Stimulated activated CD8-positive, alpha-beta memory T cell treated with anti-CD3 and anti-CD28 coated beads, Interleukin-15, amount 100 ng/mL, for 4 hours (primary cell): ENCODE measurements at regions not wholly inside any gene's neighbourhood (a gene's known extent, or its start where the extent isn't known, plus 50 kb on each side); places are given as distances from the start of the nearest gene placed in this dataset.

Source experiments
- DNase-seq, 2 donors: peaks; one replicate each; pipeline ENCODE4 v3.0.0-alpha.2; 2020; ENCODE audit warnings: low read depth in 2 of 2

- no peak for DNase-seq
Measured at GRCh38 chr1:213374369-213374768, 323.3 kb downstream of the RPS6KC1 start.

DNA sequence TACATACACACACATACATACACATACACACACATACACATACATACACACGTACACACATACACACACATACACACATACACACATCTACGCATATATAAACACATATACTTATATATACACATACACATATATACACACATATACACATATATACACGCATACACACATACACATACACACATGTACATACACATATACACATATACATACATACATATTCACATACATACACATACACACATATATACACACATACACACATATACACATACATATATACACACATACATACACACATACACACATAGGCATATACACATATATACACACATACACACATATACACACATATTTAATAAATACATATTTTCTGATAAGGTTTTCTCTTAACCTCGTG, 324.0 kb downstream of the RPS6KC1 start:
- DNase-seq, result no peak

GRCh38 chr1:213376862-213377372, 325.9 kb downstream of the RPS6KC1 start:
- no peak for DNase-seq

DNA sequence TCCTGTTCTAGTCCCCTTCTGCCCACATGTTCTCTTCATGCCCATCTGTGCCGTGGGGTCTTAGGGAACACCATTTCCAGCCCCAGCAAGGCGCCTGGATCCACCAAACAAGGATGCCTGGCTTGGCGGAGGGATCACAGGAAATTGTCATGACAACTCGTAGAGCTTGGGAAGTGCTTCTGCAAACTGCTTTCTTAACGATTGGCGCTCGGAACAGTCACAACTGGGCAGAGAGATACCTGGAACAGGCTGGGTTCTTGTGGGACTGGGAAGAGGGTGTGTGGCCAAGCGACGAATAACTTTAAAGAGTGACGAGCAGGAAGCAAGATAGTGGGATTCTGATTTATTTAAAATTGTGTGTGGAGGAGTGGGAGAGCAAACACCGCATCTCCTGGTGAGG, 329.8 kb downstream of the RPS6KC1 start:
- no peak for DNase-seq

- DNase-seq, result no peak
Measured at GRCh38 chr1:213381572-213382084, 330.6 kb downstream of the RPS6KC1 start.

GRCh38 chr1:213383465-213383864, 332.4 kb downstream of the RPS6KC1 start:
- no peak for DNase-seq

DNA sequence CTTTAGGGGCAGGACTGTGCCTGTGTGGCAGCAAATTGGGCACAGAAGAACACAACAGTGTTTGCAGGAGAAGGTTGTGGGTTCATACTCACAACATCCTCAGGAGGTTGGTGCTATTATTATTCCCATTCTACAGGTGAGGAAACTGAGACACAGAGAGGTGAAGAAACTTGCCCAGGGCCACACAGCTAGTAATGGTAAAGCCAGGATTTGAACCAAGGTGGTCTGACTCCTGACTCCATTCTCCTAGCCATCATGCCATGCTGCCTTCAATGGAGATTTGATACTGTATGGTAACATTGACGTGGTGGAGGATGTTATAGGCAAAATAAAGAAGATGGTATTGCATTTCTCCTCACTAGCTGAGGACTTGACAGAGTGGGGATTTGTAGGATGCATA, 334.2 kb downstream of the RPS6KC1 start:
- DNase-seq, result no peak

DNA sequence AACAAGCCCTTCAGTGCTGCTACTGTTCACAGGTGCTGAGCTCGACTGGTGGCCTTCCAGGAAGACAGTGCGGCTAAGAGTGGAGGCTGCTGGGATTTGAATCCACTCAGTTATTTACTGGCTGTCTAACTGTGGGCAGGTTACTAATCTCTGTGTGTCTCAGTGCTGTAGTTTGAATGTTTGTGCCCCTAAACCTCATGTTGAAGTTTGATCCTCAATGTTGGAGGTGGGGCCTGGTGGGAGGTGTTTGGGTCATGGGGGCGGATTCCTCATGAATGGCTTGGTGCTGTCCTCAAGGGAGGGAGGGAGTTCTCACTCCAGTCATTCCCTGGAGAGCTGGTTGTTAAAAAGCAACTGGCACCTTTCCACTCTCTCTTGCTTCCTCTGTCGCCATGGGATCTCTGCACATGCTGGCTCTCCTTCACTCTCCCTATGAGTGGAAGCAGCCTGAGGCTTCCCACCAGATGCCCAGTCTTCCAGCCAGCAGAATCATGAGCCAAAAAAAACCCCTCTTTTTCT, 334.8 kb downstream of the RPS6KC1 start:
- no peak for DNase-seq

GRCh38 chr1:213387380-213388015, 336.5 kb downstream of the RPS6KC1 start:
- no peak for DNase-seq

DNA sequence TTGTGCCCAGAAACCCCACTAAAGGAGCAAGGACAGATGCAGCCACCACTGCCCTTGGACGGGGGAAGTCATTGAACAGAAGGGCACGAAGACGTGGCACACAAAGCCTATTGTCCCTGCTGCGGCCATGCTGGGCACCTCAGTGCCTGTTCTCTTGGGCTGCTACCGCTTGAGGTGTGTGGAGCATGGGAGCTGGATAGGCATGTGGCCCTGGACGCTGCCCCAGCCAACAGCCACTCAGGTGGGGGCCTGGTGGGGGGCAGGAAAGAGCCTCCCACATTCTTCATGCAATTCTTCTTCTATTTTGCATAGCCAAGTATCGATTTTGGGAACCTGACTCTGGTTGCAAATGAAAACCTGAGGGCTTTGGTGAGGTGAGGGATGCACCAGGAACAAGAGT, 337.2 kb downstream of the RPS6KC1 start:
- no peak for DNase-seq

DNA sequence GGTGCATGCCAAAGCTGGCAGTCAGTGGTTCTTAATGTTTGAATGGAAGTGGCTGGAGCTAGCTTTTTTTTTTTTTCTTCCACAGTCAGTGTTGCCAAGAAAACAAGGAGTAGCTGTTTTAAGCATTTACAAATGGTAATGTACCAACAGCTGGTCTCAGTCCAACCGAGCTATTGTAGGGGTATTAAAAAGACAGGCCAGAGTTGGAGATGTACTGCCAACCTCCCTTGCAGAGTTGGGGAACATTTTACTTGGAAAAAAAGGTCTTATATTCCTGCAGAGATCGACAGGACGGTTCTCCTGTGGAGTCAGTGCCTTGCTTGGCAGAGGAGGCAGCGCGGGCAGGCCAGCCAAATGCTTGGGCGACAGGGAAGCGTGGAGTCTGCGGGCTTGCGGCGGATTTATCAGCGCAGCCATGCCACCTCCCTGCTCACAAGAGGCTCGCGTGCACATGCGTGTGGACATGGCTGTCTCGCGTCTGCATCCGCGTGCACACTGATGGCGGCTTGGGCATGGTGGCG, 338.1 kb downstream of the RPS6KC1 start:
- DNase-seq, result no peak

DNA sequence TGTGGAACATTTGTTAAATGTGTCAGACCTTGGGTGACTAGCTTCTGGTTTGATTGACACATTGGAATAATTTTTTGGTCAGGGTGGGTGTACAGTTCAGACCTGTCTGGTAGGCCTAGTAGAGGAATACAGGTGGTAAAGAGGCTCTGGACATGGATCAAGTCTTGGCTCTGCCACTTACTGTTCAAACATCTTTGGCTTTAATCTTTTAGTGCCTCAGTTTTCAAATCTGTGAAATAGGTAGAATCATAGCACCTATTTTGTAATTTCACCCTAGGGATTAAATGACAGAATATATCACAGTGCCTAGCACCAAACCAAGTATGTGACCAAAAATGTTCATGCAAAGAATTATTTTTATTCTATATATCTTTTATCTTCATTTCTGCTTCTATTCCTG, 340.4 kb downstream of the RPS6KC1 start:
- no peak for DNase-seq

DNA sequence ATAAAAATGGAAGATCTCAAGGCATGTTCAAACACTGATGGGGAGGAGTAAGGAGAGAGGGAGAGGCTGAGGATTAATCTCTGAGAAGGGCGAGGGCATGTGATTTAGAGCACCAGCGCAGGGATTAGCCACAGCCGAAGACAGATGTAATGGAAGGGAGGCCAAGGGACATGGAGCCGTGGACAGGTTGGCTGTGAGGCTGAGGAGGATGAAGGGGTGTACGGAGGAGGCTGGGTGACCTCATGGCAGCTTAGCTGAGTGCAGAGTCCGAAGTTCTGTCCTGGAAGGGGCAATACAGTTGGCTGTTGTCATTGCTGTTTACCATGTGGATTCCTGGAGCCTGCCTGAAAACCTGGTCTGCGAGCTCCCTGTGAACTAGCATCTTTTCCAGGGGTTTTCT, 342.8 kb downstream of the RPS6KC1 start:
- no peak for DNase-seq

- no peak for DNase-seq
Measured at GRCh38 chr1:213394837-213395236, 343.8 kb downstream of the RPS6KC1 start.

DNA sequence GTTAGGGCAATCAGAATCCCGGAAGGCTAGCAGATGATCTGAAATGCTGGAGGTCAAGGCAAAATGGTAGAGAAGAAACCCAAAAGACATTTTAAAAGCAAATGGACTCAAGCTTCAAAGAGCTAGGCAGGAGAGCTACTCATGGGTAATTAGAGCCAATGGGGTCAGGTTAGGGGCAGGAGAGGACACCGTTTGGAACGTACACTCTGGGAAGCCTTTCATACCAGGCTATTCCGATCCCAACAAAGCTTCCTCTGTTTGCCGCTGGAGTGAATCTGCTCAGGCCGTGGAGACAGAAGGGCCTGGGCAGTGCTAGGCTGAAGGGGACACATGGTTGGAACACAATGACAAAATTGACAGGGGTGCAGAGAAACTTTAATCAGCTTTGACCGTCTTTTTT, 346.6 kb downstream of the RPS6KC1 start:
- DNase-seq, result no peak

GRCh38 chr1:213399695-213400094, 348.7 kb downstream of the RPS6KC1 start:
- DNase-seq, result no peak

DNA sequence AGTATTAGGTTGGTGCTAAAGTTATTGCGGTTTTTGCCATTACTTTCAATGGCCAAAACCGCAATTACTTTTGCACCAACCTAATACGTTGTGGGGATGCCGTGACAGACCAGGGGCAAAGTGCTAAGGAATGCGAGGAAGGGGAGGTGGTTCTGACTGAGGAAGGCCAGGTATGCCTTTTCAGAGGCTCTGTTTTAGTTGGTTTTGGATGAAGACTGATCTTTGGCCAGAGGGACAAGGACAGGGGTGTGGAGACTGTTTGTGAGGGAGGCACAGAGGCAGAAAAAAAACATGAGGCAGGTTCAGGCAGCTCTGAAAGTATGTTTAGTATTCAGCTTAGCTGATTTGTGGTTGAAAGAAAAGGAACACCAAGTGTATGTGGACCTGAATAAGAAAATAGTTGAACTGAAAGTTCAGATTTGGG, 358.2 kb downstream of the RPS6KC1 start:
- DNase-seq, result no peak

- no peak for DNase-seq
Measured at GRCh38 chr1:213409971-213410370, 358.9 kb downstream of the RPS6KC1 start.

- DNase-seq, result no peak
Measured at GRCh38 chr1:213414346-213414745, 363.3 kb downstream of the RPS6KC1 start.

GRCh38 chr1:213414911-213415310, 363.9 kb downstream of the RPS6KC1 start:
- no peak for DNase-seq

DNA sequence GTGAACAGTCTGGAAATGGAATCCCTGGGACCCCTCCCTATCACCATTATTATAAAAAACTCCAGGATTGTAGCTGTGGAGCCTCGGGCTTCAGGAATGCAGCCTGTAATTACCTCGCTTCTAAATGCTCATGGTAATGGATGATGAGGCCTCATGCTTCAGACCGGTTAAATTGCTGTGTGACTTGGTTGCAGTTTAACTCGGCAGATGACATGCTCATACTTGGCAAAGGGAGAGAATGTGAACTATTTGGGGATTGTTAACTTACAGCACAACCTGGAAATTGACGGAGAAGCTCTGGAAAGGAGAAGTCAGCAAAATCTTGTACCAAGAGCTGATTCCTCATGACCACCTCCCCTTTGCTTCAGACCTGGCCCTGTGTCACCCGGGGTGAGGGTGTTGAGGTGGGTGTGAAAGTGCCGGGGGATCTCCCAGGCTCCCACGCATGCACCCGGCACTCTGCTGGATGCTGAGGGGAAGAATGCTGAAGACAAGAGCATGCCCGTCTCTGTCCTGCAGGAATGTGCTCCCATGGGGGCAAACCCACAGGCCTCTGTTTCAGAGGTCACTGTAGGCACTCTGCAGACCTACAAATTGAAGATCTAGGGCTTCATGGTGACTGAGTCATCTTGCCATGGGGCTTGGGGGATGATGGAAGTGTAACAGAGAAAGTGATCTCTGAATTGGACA, 364.8 kb downstream of the RPS6KC1 start:
- DNase-seq, result no peak

DNA sequence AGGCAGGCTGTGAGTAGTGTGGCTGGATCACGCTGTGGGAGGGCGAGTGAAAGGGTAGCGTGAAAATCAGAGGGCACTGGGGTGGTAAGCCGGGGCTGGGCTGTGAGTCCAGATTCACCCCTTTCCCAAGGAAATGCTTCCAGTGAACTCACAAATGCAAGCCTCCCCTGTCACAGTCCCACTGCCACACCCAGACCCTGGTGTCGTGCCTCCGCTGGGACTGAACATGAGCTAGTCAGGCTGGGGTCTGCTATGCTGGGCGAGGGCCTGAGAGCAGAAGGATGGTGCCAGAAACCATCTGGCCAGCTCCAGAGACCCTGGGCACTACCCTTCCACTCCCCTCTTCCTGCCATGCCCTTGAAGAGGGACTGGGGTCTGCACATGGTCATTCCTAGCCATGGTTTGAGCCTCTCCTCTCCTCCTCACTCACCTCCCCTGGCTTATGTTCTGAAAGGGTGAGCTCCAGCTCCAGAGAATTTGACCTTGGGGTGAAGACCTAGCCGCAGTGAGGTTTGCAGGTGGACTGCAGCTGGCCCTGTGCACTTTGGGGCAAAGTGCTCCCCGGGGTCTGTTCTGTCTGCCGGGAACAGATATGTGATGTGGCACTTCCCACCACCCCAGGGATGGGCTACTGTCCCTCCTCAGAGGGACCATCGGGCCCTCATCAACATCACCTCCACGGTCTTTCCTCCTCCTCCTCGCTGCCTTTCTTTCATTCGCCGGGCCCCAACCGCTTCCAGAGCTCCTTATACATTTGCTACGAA, 365.6 kb downstream of the RPS6KC1 start:
- DNase-seq, result no peak
